ENCODE measurements at regions not wholly inside any gene's neighbourhood (a gene's known extent, or its start where the extent isn't known, plus 50 kb on each side); places are given as distances from the start of the nearest gene placed in this dataset.

DNA sequence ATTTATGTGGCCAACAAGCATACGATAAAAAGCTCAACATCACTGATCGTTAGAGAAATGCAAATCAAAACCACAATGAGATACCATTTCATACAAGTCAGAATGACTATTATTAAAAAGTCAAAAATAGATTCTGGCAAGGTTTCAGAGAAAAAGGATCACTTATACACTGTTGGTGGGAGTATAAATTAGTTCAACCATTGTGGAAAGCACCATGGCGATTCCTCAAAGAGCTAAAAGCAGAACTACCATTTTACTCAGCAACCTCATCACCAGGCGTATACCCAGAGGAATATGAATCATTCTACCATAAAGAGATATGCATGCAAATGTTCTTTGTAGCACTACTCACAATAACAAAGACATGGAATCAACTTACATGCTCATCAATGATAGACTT is 478.7 kb upstream of the GALNTL6 start:
- TF ChIP-seq ZNF274 (IDR thresholded peaks at IDR 0.05; ENCODE audit: low read depth, low read length) (no peak), YY1 (IDR thresholded peaks at IDR 0.05; ENCODE audit: insufficient read depth, insufficient read length) (no peak)

Data from NT2/D1 (cell line).